Astrocyte (in vitro differentiated cells and primary cell): ENCODE measurements at regions not wholly inside any gene's neighbourhood (a gene's known extent, or its start where the extent isn't known, plus 50 kb on each side); places are given as distances from the start of the nearest gene placed in this dataset.

Source experiments
- DNase-seq: peaks from one replicate; pipeline ENCODE4 v3.0.0-alpha.2; 2010; ENCODE audit warnings: low read depth
- FAIRE-seq: peaks from 2 replicates; lab custom pipeline; 2011; peaks lifted over from hg19 to GRCh38; lab: Jason Lieb, UNC
- H2AFZ ChIP-seq: 2 replicates; pipeline ENCODE4 v1.6.0; 2012; ENCODE audit warnings: low read depth, low read length, inconsistent platforms
- H3K27ac ChIP-seq: 2 replicates; pipeline ENCODE4 v1.5.1; 2011; ENCODE audit warnings: low read depth, low read length, inconsistent platforms
- H3K27me3 ChIP-seq: 2 replicates; pipeline ENCODE4 v1.6.0; 2011; ENCODE audit warnings: low read length, inconsistent platforms; ENCODE audit not compliant: insufficient read depth
- H3K36me3 ChIP-seq: 2 replicates; pipeline ENCODE4 v1.5.1; 2011; ENCODE audit warnings: low read length, inconsistent platforms; ENCODE audit not compliant: insufficient read depth
- H3K4me1 ChIP-seq: 2 replicates; pipeline ENCODE4 v1.5.1; 2011; ENCODE audit warnings: low read length, inconsistent platforms; ENCODE audit not compliant: insufficient read depth
- H3K4me2 ChIP-seq: 2 replicates; pipeline ENCODE4 v1.6.0; 2012; ENCODE audit warnings: low read length, inconsistent platforms
- H3K4me3 ChIP-seq: 2 replicates; pipeline ENCODE4 v1.5.1; 2011; ENCODE audit warnings: low read depth, mild to moderate bottlenecking, low read length, inconsistent platforms; ENCODE audit not compliant: insufficient read depth
- H3K79me2 ChIP-seq: 2 replicates; pipeline ENCODE4 v1.6.0; 2012; ENCODE audit warnings: mild to moderate bottlenecking, low read length, inconsistent platforms; ENCODE audit not compliant: insufficient read depth
- H3K9ac ChIP-seq: 2 replicates; pipeline ENCODE4 v1.6.0; 2012; ENCODE audit warnings: mild to moderate bottlenecking, low read length, inconsistent platforms
- H3K9me3 ChIP-seq: 2 replicates; pipeline ENCODE4 v1.5.1; 2012; ENCODE audit warnings: low read depth, mild to moderate bottlenecking, low read length, inconsistent platforms; ENCODE audit not compliant: insufficient read depth
- H4K20me1 ChIP-seq: 2 replicates; pipeline ENCODE4 v1.6.0; 2012; ENCODE audit warnings: low read length, inconsistent platforms; ENCODE audit not compliant: insufficient read depth
- H3K27ac Mint-ChIP-seq: one replicate; pipeline ENCODE4 v1.8.0; 2021; ENCODE audit warnings: mild to moderate bottlenecking, mixed read lengths; ENCODE audit not compliant: unreplicated experiment
- H3K27me3 Mint-ChIP-seq: one replicate; pipeline ENCODE4 v1.8.0; 2021; ENCODE audit warnings: low read depth, mixed read lengths; ENCODE audit not compliant: unreplicated experiment
- H3K36me3 Mint-ChIP-seq: one replicate; pipeline ENCODE4 v1.8.0; 2021; ENCODE audit warnings: low read depth, mixed read lengths; ENCODE audit not compliant: unreplicated experiment
- H3K4me1 Mint-ChIP-seq: one replicate; pipeline ENCODE4 v1.8.0; 2021; ENCODE audit warnings: low read depth, mixed read lengths; ENCODE audit not compliant: unreplicated experiment
- H3K4me3 Mint-ChIP-seq: one replicate; pipeline ENCODE4 v1.8.0; 2021; ENCODE audit warnings: mild to moderate bottlenecking, moderate library complexity, mixed read lengths; ENCODE audit not compliant: unreplicated experiment
- H3K9me3 Mint-ChIP-seq: one replicate; pipeline ENCODE4 v1.8.0; 2021; ENCODE audit warnings: mild to moderate bottlenecking, mixed read lengths; ENCODE audit not compliant: unreplicated experiment
- CTCF ChIP-seq: IDR thresholded peaks from 2 replicates; pipeline ENCODE4 v1.5.1; 2011; ENCODE audit warnings: low read depth, mild to moderate bottlenecking, inconsistent platforms, low read length, moderate library complexity; ENCODE audit not compliant: insufficient read depth
- EZH2 ChIP-seq: IDR thresholded peaks from 2 replicates; pipeline ENCODE4 v1.6.1; 2012; ENCODE audit warnings: mild to moderate bottlenecking, low read length, inconsistent platforms; ENCODE audit not compliant: insufficient read depth

- H3K27me3 Mint-ChIP-seq, result peaks cover 25% of the 10 kb centered on the region
These were observed 476.1 kb upstream of the RBFOX1 start for GRCh38 chr16:6856578-6856977.

GRCh38 chr16:6853565-6853964, 479.1 kb upstream of the RBFOX1 start:
- H3K4me3 Mint-ChIP-seq, result no peak overlapping the region
- Histone ChIP-seq H2AFZ (no peak overlapping the region), H3K79me2 (no peaks in the 10 kb centered on the region), H4K20me1 (no peaks in the 10 kb centered on the region), H3K27ac (no peak overlapping the region), H3K36me3 (no peaks in the 10 kb centered on the region), H3K4me2 (no peak overlapping the region), H3K27me3 (no peaks in the 10 kb centered on the region), H3K9me3 (no peaks in the 10 kb centered on the region), H3K4me3 (no peak overlapping the region), H3K4me1 (no peaks in the 10 kb centered on the region), H3K9ac (no peak overlapping the region)
- no peak for FAIRE-seq
- no peaks in the 10 kb centered on the region for H3K36me3 Mint-ChIP-seq
- DNase-seq, result no peak
- no peak for TF ChIP-seq EZH2
- TF ChIP-seq CTCF, result no peak
- H3K27ac Mint-ChIP-seq, result no peak overlapping the region
- no peaks in the 10 kb centered on the region for H3K9me3 Mint-ChIP-seq
- peaks cover 21% of the 10 kb centered on the region for H3K27me3 Mint-ChIP-seq
- H3K4me1 Mint-ChIP-seq, result no peaks in the 10 kb centered on the region

More at GRCh38 chr16:6856578-6856977, 476.1 kb upstream of the RBFOX1 start:
- H3K27ac ChIP-seq, result no peak overlapping the region
- Mint-ChIP-seq H3K36me3 (no peaks in the 10 kb centered on the region), H3K27ac (no peak overlapping the region), H3K4me1 (no peaks in the 10 kb centered on the region), H3K4me3 (no peak overlapping the region), H3K9me3 (no peaks in the 10 kb centered on the region)
- H3K27me3 ChIP-seq, result no peaks in the 10 kb centered on the region
- no peak for TF ChIP-seq EZH2
- no peak for TF ChIP-seq CTCF
- H3K9me3 ChIP-seq, result no peaks in the 10 kb centered on the region
- H2AFZ ChIP-seq, result no peak overlapping the region
- FAIRE-seq (no peak), DNase-seq (no peak)
- H3K4me2 ChIP-seq, result no peak overlapping the region
- H3K36me3 ChIP-seq, result no peaks in the 10 kb centered on the region
- H3K9ac ChIP-seq, result no peak overlapping the region
- H3K4me3 ChIP-seq, result no peak overlapping the region
- no peaks in the 10 kb centered on the region for H3K79me2 ChIP-seq
- H4K20me1 ChIP-seq, result no peaks in the 10 kb centered on the region
- no peaks in the 10 kb centered on the region for H3K4me1 ChIP-seq

- Mint-ChIP-seq H3K9me3 (no peaks in the 10 kb centered on the region), H3K4me3 (no peak overlapping the region), H3K27ac (no peak overlapping the region), H3K27me3 (peaks cover 17% of the 10 kb centered on the region), H3K4me1 (no peaks in the 10 kb centered on the region), H3K36me3 (no peaks in the 10 kb centered on the region)
- Histone ChIP-seq H3K4me3 (no peak overlapping the region), H4K20me1 (no peaks in the 10 kb centered on the region), H3K9me3 (no peaks in the 10 kb centered on the region), H2AFZ (no peak overlapping the region), H3K27ac (no peak overlapping the region), H3K4me2 (no peak overlapping the region), H3K4me1 (no peaks in the 10 kb centered on the region), H3K9ac (no peak overlapping the region), H3K79me2 (no peaks in the 10 kb centered on the region), H3K27me3 (no peaks in the 10 kb centered on the region), H3K36me3 (no peaks in the 10 kb centered on the region)
- no peak for TF ChIP-seq CTCF
- no peak for TF ChIP-seq EZH2
- FAIRE-seq, result no peak
- DNase-seq, result no peak
These were observed 479.9 kb upstream of the RBFOX1 start for GRCh38 chr16:6852643-6853225.
